Lower leg skin (tissue), 3 donors: ENCODE measurements at regions not wholly inside any gene's neighbourhood (a gene's known extent, or its start where the extent isn't known, plus 50 kb on each side); places are given as distances from the start of the nearest gene placed in this dataset.

Experiments used
- POLR2A ChIP-seq, 2 donors: fragments of 450-650 bp; IDR thresholded peaks; one replicate each; pipeline ENCODE4 v1.6.1; 2016 to 2017; ENCODE audit warnings: antibody characterized with exemption in 2 of 2, mild to moderate bottlenecking in 1 of 2, moderate library complexity in 1 of 2
- TF ChIP-seq, protein P1 (sequence below), 3 donors: fragments of 450-650 bp; IDR thresholded peaks; one replicate each; pipeline ENCODE4 v1.5.1; 2016; ENCODE audit warnings: antibody characterized with exemption in 3 of 3, mild to moderate bottlenecking in 3 of 3, moderate library complexity in 2 of 3

DNA sequence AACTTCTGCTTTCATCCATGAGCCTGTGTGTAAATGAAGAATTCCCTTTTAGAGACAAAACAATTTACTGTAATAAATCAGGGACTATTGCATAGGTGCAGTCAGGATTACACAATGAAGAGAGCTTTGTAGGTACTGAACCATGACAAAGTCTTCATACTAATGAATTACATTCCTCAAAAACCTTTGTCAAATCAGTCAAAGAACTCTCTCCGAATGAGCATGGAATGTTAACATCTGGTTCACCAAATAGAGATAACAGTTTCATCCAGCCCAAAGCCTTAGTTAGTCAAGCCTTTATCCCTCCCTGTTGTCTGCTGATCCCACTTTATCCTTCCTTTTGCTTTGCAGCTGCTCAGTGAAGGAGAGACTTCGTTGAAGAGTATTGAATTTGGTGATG is 62.9 kb upstream of the DMRTA1 start:
- TF ChIP-seq, protein P1, sequence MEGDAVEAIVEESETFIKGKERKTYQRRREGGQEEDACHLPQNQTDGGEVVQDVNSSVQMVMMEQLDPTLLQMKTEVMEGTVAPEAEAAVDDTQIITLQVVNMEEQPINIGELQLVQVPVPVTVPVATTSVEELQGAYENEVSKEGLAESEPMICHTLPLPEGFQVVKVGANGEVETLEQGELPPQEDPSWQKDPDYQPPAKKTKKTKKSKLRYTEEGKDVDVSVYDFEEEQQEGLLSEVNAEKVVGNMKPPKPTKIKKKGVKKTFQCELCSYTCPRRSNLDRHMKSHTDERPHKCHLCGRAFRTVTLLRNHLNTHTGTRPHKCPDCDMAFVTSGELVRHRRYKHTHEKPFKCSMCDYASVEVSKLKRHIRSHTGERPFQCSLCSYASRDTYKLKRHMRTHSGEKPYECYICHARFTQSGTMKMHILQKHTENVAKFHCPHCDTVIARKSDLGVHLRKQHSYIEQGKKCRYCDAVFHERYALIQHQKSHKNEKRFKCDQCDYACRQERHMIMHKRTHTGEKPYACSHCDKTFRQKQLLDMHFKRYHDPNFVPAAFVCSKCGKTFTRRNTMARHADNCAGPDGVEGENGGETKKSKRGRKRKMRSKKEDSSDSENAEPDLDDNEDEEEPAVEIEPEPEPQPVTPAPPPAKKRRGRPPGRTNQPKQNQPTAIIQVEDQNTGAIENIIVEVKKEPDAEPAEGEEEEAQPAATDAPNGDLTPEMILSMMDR (IDR thresholded peaks at IDR 0.05) = no peak
- no peak for TF ChIP-seq POLR2A (IDR thresholded peaks at IDR 0.05)
